ENCODE measurements at regions not wholly inside any gene's neighbourhood (a gene's known extent, or its start where the extent isn't known, plus 50 kb on each side); places are given as distances from the start of the nearest gene placed in this dataset.
"Not testable (repeated sequence)": the region's sequence is repeated elsewhere in the genome, so short reads cannot be mapped to it uniquely, and the experiment has no call there.

- 43% methylated on average over 14 of the region's 14 CpGs for WGBS (ENCODE audit: insufficient coverage, low coverage, low lambda C conversion rate, missing lambda C conversion rate)
These were observed 1763.8 kb upstream of the TPTE start for GRCh38 chr21:8757399-8758093.

GRCh38 chr21:8758921-8759367, 1762.4 kb upstream of the TPTE start:
- H3K9me3 ChIP-seq; intact Hi-C loops (cut with DNase I); ATAC-seq; H3K36me3 ChIP-seq; H3K4me3 ChIP-seq; H3K4me1 ChIP-seq; H3K27ac ChIP-seq; H3K27me3 ChIP-seq: not testable (repeated sequence)
- WGBS (ENCODE audit: insufficient coverage, low coverage, low lambda C conversion rate, missing lambda C conversion rate), result 62% methylated on average over 13 of the region's 25 CpGs
- peak in 2 of 3 donors; percentile 50 to 58 for DNase-seq

More at GRCh38 chr21:8757399-8758093, 1763.8 kb upstream of the TPTE start:
- H3K27ac ChIP-seq; intact Hi-C loops (cut with DNase I); H3K4me1 ChIP-seq; H3K36me3 ChIP-seq; H3K27me3 ChIP-seq; H3K9me3 ChIP-seq; DNase-seq; H3K4me3 ChIP-seq; ATAC-seq: not testable (repeated sequence)

GRCh38 chr21:8762241-8762640, 1759.1 kb upstream of the TPTE start:
- 14% methylated on average over 2 of the region's 2 CpGs for WGBS (ENCODE audit: insufficient coverage, low coverage, low lambda C conversion rate, missing lambda C conversion rate)
- intact Hi-C loops (cut with DNase I); H3K36me3 ChIP-seq; H3K4me3 ChIP-seq; H3K9me3 ChIP-seq; ATAC-seq; H3K4me1 ChIP-seq; H3K27ac ChIP-seq; H3K27me3 ChIP-seq; DNase-seq: not testable (repeated sequence)

- H3K27ac ChIP-seq; H3K36me3 ChIP-seq; H3K4me3 ChIP-seq; H3K27me3 ChIP-seq; intact Hi-C loops (cut with DNase I); H3K4me1 ChIP-seq; H3K9me3 ChIP-seq; ATAC-seq; DNase-seq: not testable (repeated sequence)
- 54% methylated on average over 9 of the region's 9 CpGs for WGBS (ENCODE audit: insufficient coverage, low coverage, low lambda C conversion rate, missing lambda C conversion rate)
These were observed 1757.0 kb upstream of the TPTE start for GRCh38 chr21:8764416-8764815.

GRCh38 chr21:8766142-8766541, 1755.2 kb upstream of the TPTE start:
- H3K9me3 ChIP-seq; H3K27ac ChIP-seq; intact Hi-C loops (cut with DNase I); H3K27me3 ChIP-seq; H3K4me1 ChIP-seq; H3K4me3 ChIP-seq; ATAC-seq; DNase-seq; H3K36me3 ChIP-seq: not testable (repeated sequence)
- WGBS (ENCODE audit: insufficient coverage, low coverage, low lambda C conversion rate, missing lambda C conversion rate), result 21% methylated on average over 5 of the region's 5 CpGs

- H3K9me3 ChIP-seq; H3K4me3 ChIP-seq; H3K36me3 ChIP-seq; intact Hi-C loops (cut with DNase I); DNase-seq; H3K27ac ChIP-seq; H3K27me3 ChIP-seq; ATAC-seq; H3K4me1 ChIP-seq: not testable (repeated sequence)
- 75% methylated on average over 5 of the region's 13 CpGs for WGBS (ENCODE audit: insufficient coverage, low coverage, low lambda C conversion rate, missing lambda C conversion rate)
These were observed 1748.4 kb upstream of the TPTE start for GRCh38 chr21:8772910-8773514.

- DNase-seq; H3K9me3 ChIP-seq; H3K27me3 ChIP-seq; ATAC-seq; H3K36me3 ChIP-seq; intact Hi-C loops (cut with DNase I); H3K4me3 ChIP-seq; H3K4me1 ChIP-seq; H3K27ac ChIP-seq: not testable (repeated sequence)
- 20% methylated on average over 4 of the region's 15 CpGs for WGBS (ENCODE audit: insufficient coverage, low coverage, low lambda C conversion rate, missing lambda C conversion rate)
These were observed 1745.7 kb upstream of the TPTE start for GRCh38 chr21:8775591-8776215.

GRCh38 chr21:8777260-8777659, 1744.1 kb upstream of the TPTE start:
- DNase-seq; H3K27ac ChIP-seq; H3K36me3 ChIP-seq; intact Hi-C loops (cut with DNase I); H3K27me3 ChIP-seq; H3K4me3 ChIP-seq; ATAC-seq; H3K9me3 ChIP-seq; H3K4me1 ChIP-seq: not testable (repeated sequence)
- 33% methylated on average over 8 of the region's 8 CpGs for WGBS (ENCODE audit: insufficient coverage, low coverage, low lambda C conversion rate, missing lambda C conversion rate)

GRCh38 chr21:8778323-8779085, 1742.9 kb upstream of the TPTE start:
- H3K4me3 ChIP-seq; H3K27me3 ChIP-seq; intact Hi-C loops (cut with DNase I); H3K36me3 ChIP-seq; H3K9me3 ChIP-seq; ATAC-seq; DNase-seq; H3K27ac ChIP-seq; H3K4me1 ChIP-seq: not testable (repeated sequence)
- 35% methylated on average over 8 of the region's 11 CpGs for WGBS (ENCODE audit: insufficient coverage, low coverage, low lambda C conversion rate, missing lambda C conversion rate)

GRCh38 chr21:8812840-8813239, 1708.5 kb upstream of the TPTE start:
- H3K27ac ChIP-seq; ATAC-seq; H3K27me3 ChIP-seq; H3K9me3 ChIP-seq; DNase-seq; H3K4me1 ChIP-seq; H3K36me3 ChIP-seq; intact Hi-C loops (cut with DNase I); H3K4me3 ChIP-seq: not testable (repeated sequence)
- WGBS (ENCODE audit: insufficient coverage, low coverage, low lambda C conversion rate, missing lambda C conversion rate), result 34% methylated on average over 9 of the region's 16 CpGs

GRCh38 chr21:8834264-8834663, 1687.1 kb upstream of the TPTE start:
- intact Hi-C loops (cut with DNase I), result not testable (repeated sequence)

More at GRCh38 chr21:8834264-8834663, 1687.1 kb upstream of the TPTE start:
- WGBS (ENCODE audit: insufficient coverage, low coverage, low lambda C conversion rate, missing lambda C conversion rate), result 33% methylated on average over 5 of the region's 8 CpGs
- H3K27ac ChIP-seq, H3K9me3 ChIP-seq, H3K4me1 ChIP-seq, H3K36me3 ChIP-seq, H3K4me3 ChIP-seq, DNase-seq, ATAC-seq, H3K27me3 ChIP-seq: not testable (repeated sequence)
